ENCODE measurements at regions not wholly inside any gene's neighbourhood (a gene's known extent, or its start where the extent isn't known, plus 50 kb on each side); places are given as distances from the start of the nearest gene placed in this dataset.

DNA sequence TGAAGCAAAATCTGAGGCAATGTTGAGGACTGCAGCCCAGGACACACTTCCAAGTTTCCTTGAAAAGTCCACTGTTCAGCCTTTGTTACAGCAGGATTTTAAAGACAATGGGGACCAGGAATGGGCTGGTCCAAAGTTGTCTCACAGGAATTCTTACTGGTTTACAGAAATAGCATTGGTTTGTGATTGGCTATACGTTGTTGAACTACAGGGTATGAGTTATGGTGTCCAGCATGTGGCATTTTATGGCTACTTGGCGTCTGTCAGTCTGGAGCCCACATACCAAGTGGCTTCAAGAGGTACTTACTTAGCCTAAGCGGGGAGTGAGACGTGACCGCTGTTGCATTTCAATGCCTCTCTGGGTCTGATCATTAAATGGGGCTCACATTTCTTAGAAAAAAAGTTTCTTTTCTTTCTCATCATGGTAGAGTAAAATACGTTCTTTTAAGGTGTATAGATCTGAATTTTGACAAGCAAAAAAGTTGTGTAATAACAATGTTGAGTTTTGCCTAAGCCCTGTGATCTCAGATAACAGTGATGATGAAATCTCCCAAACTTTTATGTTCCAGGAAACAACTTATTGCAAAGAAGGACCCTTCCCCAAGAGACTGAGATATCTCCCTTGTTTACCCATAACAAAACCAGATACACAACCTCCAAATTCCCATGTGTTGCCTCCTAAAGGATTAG, 100.0 kb upstream of the TRIM24 start:
- TF ChIP-seq TAF1 (IDR thresholded peaks at IDR 0.05; ENCODE audit: borderline replicate concordance, insufficient read depth, low read length): no peak
- TF ChIP-seq, protein P1, sequence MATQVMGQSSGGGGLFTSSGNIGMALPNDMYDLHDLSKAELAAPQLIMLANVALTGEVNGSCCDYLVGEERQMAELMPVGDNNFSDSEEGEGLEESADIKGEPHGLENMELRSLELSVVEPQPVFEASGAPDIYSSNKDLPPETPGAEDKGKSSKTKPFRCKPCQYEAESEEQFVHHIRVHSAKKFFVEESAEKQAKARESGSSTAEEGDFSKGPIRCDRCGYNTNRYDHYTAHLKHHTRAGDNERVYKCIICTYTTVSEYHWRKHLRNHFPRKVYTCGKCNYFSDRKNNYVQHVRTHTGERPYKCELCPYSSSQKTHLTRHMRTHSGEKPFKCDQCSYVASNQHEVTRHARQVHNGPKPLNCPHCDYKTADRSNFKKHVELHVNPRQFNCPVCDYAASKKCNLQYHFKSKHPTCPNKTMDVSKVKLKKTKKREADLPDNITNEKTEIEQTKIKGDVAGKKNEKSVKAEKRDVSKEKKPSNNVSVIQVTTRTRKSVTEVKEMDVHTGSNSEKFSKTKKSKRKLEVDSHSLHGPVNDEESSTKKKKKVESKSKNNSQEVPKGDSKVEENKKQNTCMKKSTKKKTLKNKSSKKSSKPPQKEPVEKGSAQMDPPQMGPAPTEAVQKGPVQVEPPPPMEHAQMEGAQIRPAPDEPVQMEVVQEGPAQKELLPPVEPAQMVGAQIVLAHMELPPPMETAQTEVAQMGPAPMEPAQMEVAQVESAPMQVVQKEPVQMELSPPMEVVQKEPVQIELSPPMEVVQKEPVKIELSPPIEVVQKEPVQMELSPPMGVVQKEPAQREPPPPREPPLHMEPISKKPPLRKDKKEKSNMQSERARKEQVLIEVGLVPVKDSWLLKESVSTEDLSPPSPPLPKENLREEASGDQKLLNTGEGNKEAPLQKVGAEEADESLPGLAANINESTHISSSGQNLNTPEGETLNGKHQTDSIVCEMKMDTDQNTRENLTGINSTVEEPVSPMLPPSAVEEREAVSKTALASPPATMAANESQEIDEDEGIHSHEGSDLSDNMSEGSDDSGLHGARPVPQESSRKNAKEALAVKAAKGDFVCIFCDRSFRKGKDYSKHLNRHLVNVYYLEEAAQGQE (IDR thresholded peaks at IDR 0.05; ENCODE audit: insufficient read depth in 1 of 2, low read depth in 2 of 2, low read length in 2 of 2): no peak
- TF ChIP-seq POLR2AphosphoS5 (IDR thresholded peaks at IDR 0.05; ENCODE audit: low read depth, low read length): no peak
- no peak for TF ChIP-seq SIN3A (IDR thresholded peaks at IDR 0.05; ENCODE audit: borderline replicate concordance, insufficient read depth, low read length)
